Suprapubic skin (tissue), 4 donors: ENCODE measurements at regions not wholly inside any gene's neighbourhood (a gene's known extent, or its start where the extent isn't known, plus 50 kb on each side); places are given as distances from the start of the nearest gene placed in this dataset.

Source experiments
- DNase-seq, 2 donors: peaks; one replicate each; pipeline ENCODE4 v3.0.0-alpha.2; 2019; ENCODE audit warnings: low spot score in 2 of 2
- H3K27ac ChIP-seq: fragments of 200-600 bp; sonication (generic); one replicate; pipeline ENCODE4 v1.5.1; 2019
- H3K27me3 ChIP-seq: fragments of 200-600 bp; sonication (generic); one replicate; pipeline ENCODE4 v1.5.1; 2019
- H3K36me3 ChIP-seq: fragments of 200-600 bp; sonication (generic); one replicate; pipeline ENCODE4 v1.5.1; 2019
- H3K4me1 ChIP-seq: fragments of 200-600 bp; sonication (generic); one replicate; pipeline ENCODE4 v1.5.1; 2019
- H3K4me3 ChIP-seq: fragments of 200-600 bp; sonication (generic); one replicate; pipeline ENCODE4 v1.5.1; 2019; ENCODE audit warnings: mild to moderate bottlenecking
- H3K9me3 ChIP-seq: fragments of 200-600 bp; sonication (generic); one replicate; pipeline ENCODE4 v1.5.1; 2019
- EP300 ChIP-seq: sonication (generic); formaldehyde crosslinking; IDR thresholded peaks from one replicate; pipeline ENCODE4 v1.6.1; 2017; ENCODE audit warnings: antibody characterized with exemption
- POLR2A ChIP-seq, 2 donors: fragments of 450-650 bp; IDR thresholded peaks; one replicate each; pipeline ENCODE4 v1.6.1; 2017; ENCODE audit warnings: antibody characterized with exemption in 2 of 2, mild to moderate bottlenecking in 2 of 2, moderate library complexity in 2 of 2
- POLR2AphosphoS5 ChIP-seq, 3 donors: sonication (generic); formaldehyde crosslinking; IDR thresholded peaks; one replicate each; pipeline ENCODE4 v1.6.1; 2017; ENCODE audit warnings: antibody characterized with exemption in 3 of 3
- WGBS: methylation state at CpG from one replicate; pipeline ENCODE4 v1.1.5; 2018; 5-methylcytosine and 5-hydroxymethylcytosine counted together
- TF ChIP-seq, protein P1 (sequence below), 2 donors: fragments of 200-600 bp in 1 of 2; fragments of 450-650 bp in 1 of 2; sonication (generic) in 1 of 2; IDR thresholded peaks; one replicate each; pipeline ENCODE4 v1.5.1; 2016 to 2019; ENCODE audit warnings: antibody characterized with exemption in 2 of 2, mild to moderate bottlenecking in 1 of 2, moderate library complexity in 1 of 2

DNA sequence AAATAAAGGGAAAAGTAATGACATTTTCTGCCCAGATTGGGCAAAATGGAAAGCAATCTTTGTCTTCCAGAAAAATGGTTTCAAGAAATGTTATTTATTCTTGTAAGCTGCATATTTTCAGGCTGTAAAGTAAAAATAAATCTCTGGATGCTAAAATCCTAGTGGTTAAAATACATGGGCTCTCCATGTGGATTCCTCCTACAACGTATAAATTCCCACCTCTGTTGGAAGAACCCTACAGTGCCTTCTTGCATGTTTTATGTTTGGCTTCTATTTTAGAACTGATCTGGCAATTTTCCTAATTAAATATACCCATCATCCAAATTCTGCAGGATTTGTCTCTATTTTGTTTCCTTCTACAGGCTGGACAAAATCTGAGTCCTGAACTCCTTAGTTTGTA lies 528.9 kb downstream of the COL12A1 start:
- DNase-seq: no peak
- Histone ChIP-seq H3K4me1 (no peaks in the 10 kb centered on the region), H3K27me3 (no peaks in the 10 kb centered on the region), H3K36me3 (no peaks in the 10 kb centered on the region), H3K4me3 (no peak overlapping the region), H3K27ac (no peak overlapping the region), H3K9me3 (no peaks in the 10 kb centered on the region)
- 71% methylated on average over 1 of the region's 1 CpG for WGBS
- TF ChIP-seq POLR2A (IDR thresholded peaks at IDR 0.05): no peak
- TF ChIP-seq, protein P1, sequence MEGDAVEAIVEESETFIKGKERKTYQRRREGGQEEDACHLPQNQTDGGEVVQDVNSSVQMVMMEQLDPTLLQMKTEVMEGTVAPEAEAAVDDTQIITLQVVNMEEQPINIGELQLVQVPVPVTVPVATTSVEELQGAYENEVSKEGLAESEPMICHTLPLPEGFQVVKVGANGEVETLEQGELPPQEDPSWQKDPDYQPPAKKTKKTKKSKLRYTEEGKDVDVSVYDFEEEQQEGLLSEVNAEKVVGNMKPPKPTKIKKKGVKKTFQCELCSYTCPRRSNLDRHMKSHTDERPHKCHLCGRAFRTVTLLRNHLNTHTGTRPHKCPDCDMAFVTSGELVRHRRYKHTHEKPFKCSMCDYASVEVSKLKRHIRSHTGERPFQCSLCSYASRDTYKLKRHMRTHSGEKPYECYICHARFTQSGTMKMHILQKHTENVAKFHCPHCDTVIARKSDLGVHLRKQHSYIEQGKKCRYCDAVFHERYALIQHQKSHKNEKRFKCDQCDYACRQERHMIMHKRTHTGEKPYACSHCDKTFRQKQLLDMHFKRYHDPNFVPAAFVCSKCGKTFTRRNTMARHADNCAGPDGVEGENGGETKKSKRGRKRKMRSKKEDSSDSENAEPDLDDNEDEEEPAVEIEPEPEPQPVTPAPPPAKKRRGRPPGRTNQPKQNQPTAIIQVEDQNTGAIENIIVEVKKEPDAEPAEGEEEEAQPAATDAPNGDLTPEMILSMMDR (IDR thresholded peaks at IDR 0.05): no peak
- no peak for TF ChIP-seq EP300
- TF ChIP-seq POLR2AphosphoS5 (IDR thresholded peaks at IDR 0.05): no peak

DNA sequence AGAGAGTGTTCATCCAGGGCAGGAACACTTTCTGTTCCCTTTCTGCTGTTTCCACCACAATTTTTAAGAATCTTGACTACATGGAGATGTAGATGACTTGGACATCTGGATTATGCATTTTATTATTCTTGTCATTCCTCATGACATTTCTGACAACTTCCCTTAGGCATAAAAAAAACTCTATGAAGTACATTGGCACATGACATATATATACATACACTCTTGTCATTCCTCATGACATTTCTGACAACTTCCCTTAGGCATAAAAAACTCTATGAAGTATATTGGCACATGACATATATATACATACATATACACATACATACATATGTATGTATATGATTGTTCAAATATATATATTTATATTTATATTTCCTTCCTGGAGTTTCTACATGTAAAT lies 531.5 kb downstream of the COL12A1 start:
- TF ChIP-seq, protein P1 (IDR thresholded peaks at IDR 0.05): no peak
- TF ChIP-seq EP300: no peak
- no peak for TF ChIP-seq POLR2A (IDR thresholded peaks at IDR 0.05)
- no peak for TF ChIP-seq POLR2AphosphoS5 (IDR thresholded peaks at IDR 0.05)

DNA sequence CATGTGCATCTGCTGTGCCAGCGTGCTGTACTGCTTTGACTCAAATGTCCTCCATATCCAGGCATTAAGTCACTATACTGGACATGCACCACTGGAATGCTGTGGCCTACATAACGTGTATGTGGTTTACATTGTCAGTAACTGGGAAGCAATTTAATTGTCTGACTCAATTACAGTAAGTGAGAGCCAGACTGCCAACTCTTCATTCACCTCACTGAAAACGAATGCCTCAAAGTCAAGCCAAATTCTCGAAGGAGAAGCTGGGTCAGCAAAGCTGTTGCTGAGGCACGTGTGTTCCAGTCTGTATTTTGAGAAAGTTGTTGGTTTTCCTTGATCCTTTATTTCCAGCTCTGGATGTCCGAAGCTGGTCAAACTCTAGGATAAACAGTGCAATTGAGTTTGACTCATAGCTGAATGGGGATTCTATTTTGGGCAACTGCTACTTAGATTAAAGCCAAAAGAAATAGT lies 534.3 kb downstream of the COL12A1 start:
- no peaks in the 10 kb centered on the region for H3K27me3 ChIP-seq
- 56% methylated on average over 6 of the region's 6 CpGs for WGBS
- H3K4me3 ChIP-seq: no peak overlapping the region
- H3K4me1 ChIP-seq: no peaks in the 10 kb centered on the region
- no peaks in the 10 kb centered on the region for H3K36me3 ChIP-seq
- no peak overlapping the region for H3K27ac ChIP-seq
- DNase-seq: no peak
- TF ChIP-seq POLR2A (IDR thresholded peaks at IDR 0.05) (no peak), POLR2AphosphoS5 (IDR thresholded peaks at IDR 0.05) (no peak), EP300 (no peak)
- TF ChIP-seq, protein P1 (IDR thresholded peaks at IDR 0.05): no peak
- no peaks in the 10 kb centered on the region for H3K9me3 ChIP-seq

More for the DNA sequence above, 531.5 kb downstream of the COL12A1 start:
- H3K9me3 ChIP-seq: no peaks in the 10 kb centered on the region
- no peaks in the 10 kb centered on the region for H3K36me3 ChIP-seq
- no peaks in the 10 kb centered on the region for H3K27me3 ChIP-seq
- no peak for DNase-seq
- H3K4me1 ChIP-seq: no peaks in the 10 kb centered on the region
- H3K4me3 ChIP-seq: no peak overlapping the region
- H3K27ac ChIP-seq: no peak overlapping the region

DNA sequence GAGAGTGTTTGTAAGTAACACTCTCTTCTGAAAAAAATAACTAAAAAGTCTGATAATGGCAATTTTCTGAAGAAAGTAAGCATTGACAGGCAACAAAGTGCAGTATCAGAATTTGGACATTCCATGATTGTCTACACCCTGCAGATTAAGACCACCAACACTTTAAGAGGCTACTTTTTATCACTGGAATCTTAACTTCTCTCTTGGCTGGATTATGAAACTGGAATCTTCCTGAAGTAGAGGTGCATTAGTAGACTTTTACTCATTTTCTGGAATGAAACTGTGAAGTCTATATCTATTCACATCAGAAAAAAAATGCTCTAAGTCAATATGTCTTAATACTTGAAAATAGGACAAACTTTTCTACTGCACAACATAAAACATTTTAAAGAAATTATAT lies 547.5 kb downstream of the COL12A1 start:
- H3K9me3 ChIP-seq: peaks cover 5% of the 10 kb centered on the region
- no peaks in the 10 kb centered on the region for H3K36me3 ChIP-seq
- H3K4me3 ChIP-seq: no peak overlapping the region
- no peaks in the 10 kb centered on the region for H3K4me1 ChIP-seq
- no peaks in the 10 kb centered on the region for H3K27me3 ChIP-seq
- TF ChIP-seq POLR2A (IDR thresholded peaks at IDR 0.05) (no peak), POLR2AphosphoS5 (IDR thresholded peaks at IDR 0.05) (no peak), EP300 (no peak)
- TF ChIP-seq, protein P1 (IDR thresholded peaks at IDR 0.05): no peak
- no peak overlapping the region for H3K27ac ChIP-seq
- no peak for DNase-seq

DNA sequence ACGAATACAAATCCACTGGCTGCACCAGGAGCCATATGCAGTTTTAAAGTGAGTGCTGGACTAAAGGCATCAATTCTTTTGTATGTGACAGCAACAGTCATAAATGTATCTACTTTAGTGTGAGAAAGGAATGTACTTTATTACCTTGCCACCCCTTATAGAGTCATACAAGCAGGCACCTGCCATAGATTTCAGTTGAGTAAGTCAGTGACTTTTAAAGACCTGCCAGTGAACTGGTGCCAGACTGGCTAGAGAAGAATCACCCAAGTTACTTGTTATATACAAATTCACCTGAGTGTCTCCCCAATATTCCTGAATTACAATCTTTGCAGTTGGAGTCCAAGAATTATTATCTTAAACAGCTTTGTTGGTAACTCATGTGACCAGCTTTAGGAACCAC lies 547.9 kb downstream of the COL12A1 start:
- H3K4me1 ChIP-seq: no peaks in the 10 kb centered on the region
- H3K27me3 ChIP-seq: no peaks in the 10 kb centered on the region
- TF ChIP-seq, protein P1 (IDR thresholded peaks at IDR 0.05): no peak
- TF ChIP-seq POLR2AphosphoS5 (IDR thresholded peaks at IDR 0.05): no peak
- no peak for TF ChIP-seq EP300
- TF ChIP-seq POLR2A (IDR thresholded peaks at IDR 0.05): no peak
- H3K27ac ChIP-seq: no peak overlapping the region
- 71% methylated on average over 1 of the region's 1 CpG for WGBS
- H3K9me3 ChIP-seq: peaks cover 5% of the 10 kb centered on the region
- H3K4me3 ChIP-seq: no peak overlapping the region
- no peaks in the 10 kb centered on the region for H3K36me3 ChIP-seq
- no peak for DNase-seq
